Lower leg skin (tissue), 4 donors: ENCODE measurements at regions not wholly inside any gene's neighbourhood (a gene's known extent, or its start where the extent isn't known, plus 50 kb on each side); places are given as distances from the start of the nearest gene placed in this dataset.

Source experiments
- DNase-seq, 2 donors: peaks; one replicate each; pipeline ENCODE4 v3.0.0-alpha.2; 2019; ENCODE audit warnings: low spot score in 2 of 2
- H3K4me3 ChIP-seq: fragments of 200-600 bp; sonication (generic); 2 replicates; pipeline ENCODE4 v1.5.1; 2017; ENCODE audit warnings: mild to moderate bottlenecking, low read depth; ENCODE audit not compliant: poor library complexity, severe bottlenecking
- CTCF ChIP-seq, 3 donors: fragments of 450-650 bp; IDR thresholded peaks; one replicate each; pipeline ENCODE4 v1.5.1; 2016; ENCODE audit warnings: antibody characterized with exemption in 3 of 3, mild to moderate bottlenecking in 3 of 3, moderate library complexity in 2 of 3
- POLR2A ChIP-seq, 2 donors: fragments of 450-650 bp; IDR thresholded peaks; one replicate each; pipeline ENCODE4 v1.6.1; 2016 to 2017; ENCODE audit warnings: antibody characterized with exemption in 2 of 2, mild to moderate bottlenecking in 1 of 2, moderate library complexity in 1 of 2
- WGBS, 2 donors: methylation state at CpG; one replicate each; pipeline ENCODE4 v1.1.5; 2018; 5-methylcytosine and 5-hydroxymethylcytosine counted together
- intact Hi-C: fragments of 100-400 bp; cut with DNase I; formaldehyde crosslinking; loops from one replicate; pipeline ENCODE4 v1.15.0; 2023; ENCODE audit warnings: low total_unique reads

GRCh38 chr5:116788851-116789403, 214.3 kb upstream of the SEMA6A start:
- intact Hi-C loops: no loop called here
- 57% methylated on average over 4 of the region's 4 CpGs for WGBS, 2 donors
- DNase-seq: no peak
- H3K4me3 ChIP-seq: no peak overlapping the region
- TF ChIP-seq POLR2A (IDR thresholded peaks at IDR 0.05): no peak
- TF ChIP-seq CTCF (IDR thresholded peaks at IDR 0.05): no peak

GRCh38 chr5:116787570-116787969, 212.9 kb upstream of the SEMA6A start:
- intact Hi-C loops: no loop called here
- DNase-seq: no peak
- H3K4me3 ChIP-seq: no peak overlapping the region
- 93 to 94% methylated on average over 2 of the region's 2 CpGs for WGBS, 2 donors
- no peak for TF ChIP-seq POLR2A (IDR thresholded peaks at IDR 0.05)
- no peak for TF ChIP-seq CTCF (IDR thresholded peaks at IDR 0.05)

- intact Hi-C loops: no loop called here
- no peak overlapping the region for H3K4me3 ChIP-seq
- no peak for TF ChIP-seq CTCF (IDR thresholded peaks at IDR 0.05)
- no peak for TF ChIP-seq POLR2A (IDR thresholded peaks at IDR 0.05)
- 68 to 73% methylated on average over 4 of the region's 4 CpGs for WGBS, 2 donors
- no peak for DNase-seq
Measured at GRCh38 chr5:116785106-116785505, 210.5 kb upstream of the SEMA6A start.

- WGBS, 2 donors: 64% methylated on average over 6 of the region's 6 CpGs
- no peak overlapping the region for H3K4me3 ChIP-seq
- TF ChIP-seq CTCF (IDR thresholded peaks at IDR 0.05) (no peak), POLR2A (IDR thresholded peaks at IDR 0.05) (no peak)
- no peak for DNase-seq
- intact Hi-C loops: no loop called here
Measured at GRCh38 chr5:116779846-116780245, 205.2 kb upstream of the SEMA6A start.

- H3K4me3 ChIP-seq: no peak overlapping the region
- DNase-seq: no peak
- no peak for TF ChIP-seq POLR2A (IDR thresholded peaks at IDR 0.05)
- no peak for TF ChIP-seq CTCF (IDR thresholded peaks at IDR 0.05)
- 74% methylated on average over 2 of the region's 2 CpGs for WGBS, 2 donors
- intact Hi-C loops: no loop called here
Measured at GRCh38 chr5:116778651-116779280, 204.1 kb upstream of the SEMA6A start.

- DNase-seq: no peak
- intact Hi-C loops: no loop called here
- H3K4me3 ChIP-seq: no peak overlapping the region
- TF ChIP-seq POLR2A (IDR thresholded peaks at IDR 0.05): no peak
- TF ChIP-seq CTCF (IDR thresholded peaks at IDR 0.05): no peak
- 61% methylated on average over 9 to 10 of the region's 10 CpGs for WGBS, 2 donors
Measured at GRCh38 chr5:116778032-116778431, 203.4 kb upstream of the SEMA6A start.
